ENCODE measurements at regions not wholly inside any gene's neighbourhood (a gene's known extent, or its start where the extent isn't known, plus 50 kb on each side); places are given as distances from the start of the nearest gene placed in this dataset.

- no peak for TF ChIP-seq CTCF (IDR thresholded peaks at IDR 0.05; ENCODE audit: insufficient read depth, low read depth, low read length, missing control alignments)
- H3K4me3 ChIP-seq (ENCODE audit: low read length) = no peak overlapping the region
- DNase-seq (ENCODE audit: low read depth) = no peak
These were observed 84.6 kb upstream of the PICALM start for GRCh38 chr11:86153439-86153838.

GRCh38 chr11:86152901-86153300 lies 84.0 kb upstream of the PICALM start:
- no peak overlapping the region for H3K4me3 ChIP-seq (ENCODE audit: low read length)

GRCh38 chr11:86152006-86152862 lies 83.3 kb upstream of the PICALM start:
- no peak for TF ChIP-seq CTCF (IDR thresholded peaks at IDR 0.05; ENCODE audit: insufficient read depth, low read depth, low read length, missing control alignments)
- DNase-seq (ENCODE audit: low read depth) = peak; percentile 66
- H3K4me3 ChIP-seq (ENCODE audit: low read length) = no peak overlapping the region

More at GRCh38 chr11:86152901-86153300, 84.0 kb upstream of the PICALM start:
- DNase-seq (ENCODE audit: low read depth) = no peak
- no peak for TF ChIP-seq CTCF (IDR thresholded peaks at IDR 0.05; ENCODE audit: insufficient read depth, low read depth, low read length, missing control alignments)

- H3K4me3 ChIP-seq (ENCODE audit: low read length) = no peak overlapping the region
- no peak for TF ChIP-seq CTCF (IDR thresholded peaks at IDR 0.05; ENCODE audit: insufficient read depth, low read depth, low read length, missing control alignments)
These were observed 82.5 kb upstream of the PICALM start for GRCh38 chr11:86151174-86152005.

GRCh38 chr11:86150847-86151173 lies 81.9 kb upstream of the PICALM start:
- DNase-seq (ENCODE audit: low read depth) = no peak
- H3K4me3 ChIP-seq (ENCODE audit: low read length) = no peak overlapping the region
- no peak for TF ChIP-seq CTCF (IDR thresholded peaks at IDR 0.05; ENCODE audit: insufficient read depth, low read depth, low read length, missing control alignments)

More at GRCh38 chr11:86151174-86152005, 82.5 kb upstream of the PICALM start:
- peak; percentile 41 for DNase-seq (ENCODE audit: low read depth)

GRCh38 chr11:86149792-86150191 lies 80.9 kb upstream of the PICALM start:
- DNase-seq (ENCODE audit: low read depth) = no peak
- H3K4me3 ChIP-seq (ENCODE audit: low read length) = no peak overlapping the region
- TF ChIP-seq CTCF (IDR thresholded peaks at IDR 0.05; ENCODE audit: insufficient read depth, low read depth, low read length, missing control alignments) = no peak

Measured in epithelial cell of esophagus (primary cell).